ENCODE measurements at regions not wholly inside any gene's neighbourhood (a gene's known extent, or its start where the extent isn't known, plus 50 kb on each side); places are given as distances from the start of the nearest gene placed in this dataset.

DNA sequence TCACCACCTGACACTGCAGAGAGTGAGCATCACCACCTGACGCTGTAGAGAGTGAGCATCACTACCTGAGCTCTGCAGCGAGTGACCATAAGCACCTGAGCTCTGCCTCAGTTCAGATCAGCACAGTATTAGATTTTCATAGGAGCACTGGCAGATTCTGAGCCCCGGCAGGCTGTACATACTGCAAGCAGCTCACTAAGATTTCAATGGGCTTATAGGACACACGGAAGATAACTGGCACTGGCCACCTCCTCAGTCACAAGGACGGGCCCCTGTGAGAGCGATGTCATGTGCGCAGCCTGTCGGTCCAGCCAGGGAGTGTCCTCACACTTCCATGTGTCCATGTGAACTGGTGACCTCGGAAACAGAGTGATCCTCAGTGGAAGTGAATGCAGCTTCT, 153.5 kb upstream of the IRX2 start:
- Histone ChIP-seq H2AFZ (ENCODE audit: low read depth) (no peak overlapping the region), H3K4me1 (ENCODE audit: control insufficient read depth in 1 of 2, insufficient read depth in 2 of 2, low read depth in 1 of 2, low read length in 1 of 2) (no peaks in the 10 kb centered on the region), H3K9me3 (no peaks in the 10 kb centered on the region), H3K9me2 (no peaks in the 10 kb centered on the region), H3K36me3 (replicated peaks in 1 of 2; ENCODE audit: control insufficient read depth in 1 of 2, insufficient read depth in 2 of 2, low read length in 1 of 2) (no peaks in the 10 kb centered on the region), H3K9ac (no peak overlapping the region), H3K4me3 (ENCODE audit: low read depth in 2 of 2, low read length in 1 of 2) (no peak overlapping the region), H3K27me3 (ENCODE audit: insufficient read depth) (no peaks in the 10 kb centered on the region), H4K20me1 (ENCODE audit: insufficient read depth) (no peaks in the 10 kb centered on the region), H3F3A (replicated peaks; ENCODE audit: insufficient read depth) (no peaks in the 10 kb centered on the region), H3K79me2 (ENCODE audit: insufficient read depth) (no peaks in the 10 kb centered on the region), H3K4me2 (no peak overlapping the region), H3K27ac (ENCODE audit: low read depth in 2 of 2, low read length in 1 of 2) (no peak overlapping the region)
- POLR2A ChIA-PET = no interaction called here
- CTCF ChIA-PET = no interaction called here
- no peak for DNase-seq
- 17% methylated on average over 8 of the region's 9 CpGs for WGBS (ENCODE audit: low lambda C conversion rate)
- TF ChIP-seq FOSL2 (IDR thresholded peaks at IDR 0.05; ENCODE audit: borderline replicate concordance, low read depth) (no peak), RCOR1 (IDR thresholded peaks at IDR 0.05; ENCODE audit: low read length) (no peak), GABPA (IDR thresholded peaks at IDR 0.05; ENCODE audit: low read depth) (no peak), EP300 (IDR thresholded peaks at IDR 0.05; ENCODE audit: borderline replicate concordance in 1 of 2, low read depth in 1 of 2, low read length in 1 of 2) (no peak), TAF1 (IDR thresholded peaks at IDR 0.05; ENCODE audit: borderline replicate concordance, low read depth, low read length) (no peak)
- TF ChIP-seq, protein P1, sequence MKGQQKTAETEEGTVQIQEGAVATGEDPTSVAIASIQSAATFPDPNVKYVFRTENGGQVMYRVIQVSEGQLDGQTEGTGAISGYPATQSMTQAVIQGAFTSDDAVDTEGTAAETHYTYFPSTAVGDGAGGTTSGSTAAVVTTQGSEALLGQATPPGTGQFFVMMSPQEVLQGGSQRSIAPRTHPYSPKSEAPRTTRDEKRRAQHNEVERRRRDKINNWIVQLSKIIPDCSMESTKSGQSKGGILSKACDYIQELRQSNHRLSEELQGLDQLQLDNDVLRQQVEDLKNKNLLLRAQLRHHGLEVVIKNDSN (IDR thresholded peaks at IDR 0.05; ENCODE audit: borderline replicate concordance, low read depth) = no peak
- TF ChIP-seq, protein P2, sequence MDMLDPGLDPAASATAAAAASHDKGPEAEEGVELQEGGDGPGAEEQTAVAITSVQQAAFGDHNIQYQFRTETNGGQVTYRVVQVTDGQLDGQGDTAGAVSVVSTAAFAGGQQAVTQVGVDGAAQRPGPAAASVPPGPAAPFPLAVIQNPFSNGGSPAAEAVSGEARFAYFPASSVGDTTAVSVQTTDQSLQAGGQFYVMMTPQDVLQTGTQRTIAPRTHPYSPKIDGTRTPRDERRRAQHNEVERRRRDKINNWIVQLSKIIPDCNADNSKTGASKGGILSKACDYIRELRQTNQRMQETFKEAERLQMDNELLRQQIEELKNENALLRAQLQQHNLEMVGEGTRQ (IDR thresholded peaks at IDR 0.05; ENCODE audit: borderline replicate concordance, low read depth, low read length) = no peak
- TF ChIP-seq, protein P3, sequence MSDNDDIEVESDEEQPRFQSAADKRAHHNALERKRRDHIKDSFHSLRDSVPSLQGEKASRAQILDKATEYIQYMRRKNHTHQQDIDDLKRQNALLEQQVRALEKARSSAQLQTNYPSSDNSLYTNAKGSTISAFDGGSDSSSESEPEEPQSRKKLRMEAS (IDR thresholded peaks at IDR 0.05; ENCODE audit: low read depth) = no peak
- TF ChIP-seq, protein P4, sequence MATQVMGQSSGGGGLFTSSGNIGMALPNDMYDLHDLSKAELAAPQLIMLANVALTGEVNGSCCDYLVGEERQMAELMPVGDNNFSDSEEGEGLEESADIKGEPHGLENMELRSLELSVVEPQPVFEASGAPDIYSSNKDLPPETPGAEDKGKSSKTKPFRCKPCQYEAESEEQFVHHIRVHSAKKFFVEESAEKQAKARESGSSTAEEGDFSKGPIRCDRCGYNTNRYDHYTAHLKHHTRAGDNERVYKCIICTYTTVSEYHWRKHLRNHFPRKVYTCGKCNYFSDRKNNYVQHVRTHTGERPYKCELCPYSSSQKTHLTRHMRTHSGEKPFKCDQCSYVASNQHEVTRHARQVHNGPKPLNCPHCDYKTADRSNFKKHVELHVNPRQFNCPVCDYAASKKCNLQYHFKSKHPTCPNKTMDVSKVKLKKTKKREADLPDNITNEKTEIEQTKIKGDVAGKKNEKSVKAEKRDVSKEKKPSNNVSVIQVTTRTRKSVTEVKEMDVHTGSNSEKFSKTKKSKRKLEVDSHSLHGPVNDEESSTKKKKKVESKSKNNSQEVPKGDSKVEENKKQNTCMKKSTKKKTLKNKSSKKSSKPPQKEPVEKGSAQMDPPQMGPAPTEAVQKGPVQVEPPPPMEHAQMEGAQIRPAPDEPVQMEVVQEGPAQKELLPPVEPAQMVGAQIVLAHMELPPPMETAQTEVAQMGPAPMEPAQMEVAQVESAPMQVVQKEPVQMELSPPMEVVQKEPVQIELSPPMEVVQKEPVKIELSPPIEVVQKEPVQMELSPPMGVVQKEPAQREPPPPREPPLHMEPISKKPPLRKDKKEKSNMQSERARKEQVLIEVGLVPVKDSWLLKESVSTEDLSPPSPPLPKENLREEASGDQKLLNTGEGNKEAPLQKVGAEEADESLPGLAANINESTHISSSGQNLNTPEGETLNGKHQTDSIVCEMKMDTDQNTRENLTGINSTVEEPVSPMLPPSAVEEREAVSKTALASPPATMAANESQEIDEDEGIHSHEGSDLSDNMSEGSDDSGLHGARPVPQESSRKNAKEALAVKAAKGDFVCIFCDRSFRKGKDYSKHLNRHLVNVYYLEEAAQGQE (IDR thresholded peaks at IDR 0.05; ENCODE audit: low read depth, low read length) = no peak

DNA sequence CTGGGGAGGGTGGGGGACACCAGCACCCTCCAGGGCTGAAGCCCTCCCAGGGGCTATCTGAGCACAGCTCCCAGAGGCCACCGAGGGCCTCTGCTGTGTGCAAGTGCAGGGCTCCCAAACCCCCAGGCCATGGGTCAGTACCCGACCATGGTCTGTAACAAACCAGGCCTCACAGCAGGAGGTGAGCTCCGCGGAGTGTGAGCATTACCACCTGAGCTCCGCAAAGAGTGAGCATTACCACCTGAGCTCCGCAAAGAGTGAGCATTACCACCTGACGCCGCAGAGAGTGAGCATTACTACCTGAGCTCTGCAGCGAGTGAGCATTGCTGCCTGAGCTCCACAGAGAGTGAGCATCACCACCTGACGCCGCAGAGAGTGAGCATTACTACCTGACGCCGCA, 152.9 kb upstream of the IRX2 start:
- Histone ChIP-seq H3K9me3 (no peaks in the 10 kb centered on the region), H3K4me3 (ENCODE audit: low read depth in 2 of 2, low read length in 1 of 2) (no peak overlapping the region), H3K79me2 (ENCODE audit: insufficient read depth) (no peaks in the 10 kb centered on the region), H3K27me3 (ENCODE audit: insufficient read depth) (no peaks in the 10 kb centered on the region), H3K9me2 (no peaks in the 10 kb centered on the region), H3K4me1 (ENCODE audit: control insufficient read depth in 1 of 2, insufficient read depth in 2 of 2, low read depth in 1 of 2, low read length in 1 of 2) (no peaks in the 10 kb centered on the region), H3K36me3 (replicated peaks in 1 of 2; ENCODE audit: control insufficient read depth in 1 of 2, insufficient read depth in 2 of 2, low read length in 1 of 2) (no peaks in the 10 kb centered on the region), H3K9ac (no peak overlapping the region), H4K20me1 (ENCODE audit: insufficient read depth) (no peaks in the 10 kb centered on the region), H2AFZ (ENCODE audit: low read depth) (no peak overlapping the region), H3K4me2 (no peak overlapping the region), H3K27ac (ENCODE audit: low read depth in 2 of 2, low read length in 1 of 2) (no peak overlapping the region), H3F3A (replicated peaks; ENCODE audit: insufficient read depth) (no peaks in the 10 kb centered on the region)
- ChIA-PET POLR2A (no interaction called here), CTCF (no interaction called here)
- 2% methylated on average over 13 of the region's 13 CpGs for WGBS (ENCODE audit: low lambda C conversion rate)
- DNase-seq = no peak
- TF ChIP-seq, protein P2 (IDR thresholded peaks at IDR 0.05; ENCODE audit: borderline replicate concordance, low read depth, low read length) = no peak
- TF ChIP-seq YY1 (IDR thresholded peaks at IDR 0.05; ENCODE audit: low read depth) (no peak), MEF2A (IDR thresholded peaks at IDR 0.05; ENCODE audit: borderline replicate concordance, low read depth) (no peak), RCOR1 (IDR thresholded peaks at IDR 0.05; ENCODE audit: low read length) (no peak), NFIC (IDR thresholded peaks at IDR 0.05; ENCODE audit: borderline replicate concordance) (no peak), FOSL2 (IDR thresholded peaks at IDR 0.05; ENCODE audit: borderline replicate concordance, low read depth) (no peak), RXRA (IDR thresholded peaks at IDR 0.05; ENCODE audit: borderline replicate concordance, low read depth) (no peak), FOXJ3 (CRISPR knock-in tag; IDR thresholded peaks at IDR 0.05) (no peak), RAD21 (IDR thresholded peaks at IDR 0.05; ENCODE audit: low read length) (no peak)
- TF ChIP-seq, protein P4 (IDR thresholded peaks at IDR 0.05; ENCODE audit: low read depth, low read length) = no peak
- TF ChIP-seq, protein P3 (IDR thresholded peaks at IDR 0.05; ENCODE audit: low read depth) = no peak
